K562 (cell line): ENCODE measurements at regions not wholly inside any gene's neighbourhood (a gene's known extent, or its start where the extent isn't known, plus 50 kb on each side); places are given as distances from the start of the nearest gene placed in this dataset.

ENCODE experiments used
- CHCHD3 ChIP-seq: fragments of 250-450 bp; sonication (Bioruptor Pico); IDR thresholded peaks from 2 replicates; pipeline ENCODE4 v2.1.2; 2022; ENCODE audit warnings: mild to moderate bottlenecking
- RBBP5 ChIP-seq: fragments of 200-600 bp; sonication (generic); IDR thresholded peaks from 2 replicates; pipeline ENCODE4 v1.6.1; 2012; ENCODE audit warnings: borderline replicate concordance, mild to moderate bottlenecking, low read length, control low read depth, inconsistent platforms; ENCODE audit not compliant: insufficient read depth, poor library complexity, severe bottlenecking
- ZNF12 ChIP-seq: sonication (generic); formaldehyde crosslinking; IDR thresholded peaks from 2 replicates; pipeline ENCODE4 v1.4.0; 2020; ENCODE audit warnings: mild to moderate bottlenecking, missing genetic modification reagents
- ZNF318 ChIP-seq, 2 experiments: fragments of 450-650 bp; IDR thresholded peaks; 2 replicates each; pipeline ENCODE4 v1.6.1; 2016; ENCODE audit warnings: mild to moderate bottlenecking in 2 of 2, borderline replicate concordance in 1 of 2, low read depth in 1 of 2, moderate library complexity in 1 of 2
- ZNF518B ChIP-seq: fragments of 250-450 bp; sonication (Bioruptor Pico); IDR thresholded peaks from 2 replicates; pipeline ENCODE4 v1.5.0; 2021; ENCODE audit warnings: mild to moderate bottlenecking, moderate library complexity
- ZNF830 ChIP-seq: fragments of 250-450 bp; sonication (Bioruptor Pico); IDR thresholded peaks from 2 replicates; pipeline ENCODE4 v1.5.0; 2021; ENCODE audit warnings: mild to moderate bottlenecking

GRCh38 chr18:33849731-33850130 is 271.7 kb downstream of the ASXL3 start (continued):
- TF ChIP-seq ZNF318 (IDR thresholded peaks at IDR 0.05; ENCODE audit: borderline replicate concordance in 1 of 2, low read depth in 1 of 2) (no peak), ZNF12 (no peak), RBBP5 (no peak), CHCHD3 (CRISPR knock-in tag) (no peak), ZNF518B (CRISPR knock-in tag) (no peak), ZNF830 (CRISPR knock-in tag) (no peak)
